HEK293T (cell line): ENCODE measurements at regions not wholly inside any gene's neighbourhood (a gene's known extent, or its start where the extent isn't known, plus 50 kb on each side); places are given as distances from the start of the nearest gene placed in this dataset.

Experiments
- FOXA1 ChIP-seq: fragments of 450-650 bp; IDR thresholded peaks from 2 replicates; pipeline ENCODE4 v1.6.1; 2016; ENCODE audit warnings: mild to moderate bottlenecking
- FOXM1 ChIP-seq: fragments of 450-650 bp; IDR thresholded peaks from 2 replicates; pipeline ENCODE4 v1.6.1; 2017; ENCODE audit warnings: mild to moderate bottlenecking, borderline replicate concordance
- HDGF ChIP-seq: fragments of 450-650 bp; IDR thresholded peaks from 2 replicates; pipeline ENCODE4 v1.6.1; 2017; ENCODE audit warnings: antibody characterized with exemption, borderline replicate concordance
- SUZ12 ChIP-seq: fragments of 450-650 bp; IDR thresholded peaks from 2 replicates; pipeline ENCODE4 v1.6.1; 2016; ENCODE audit warnings: mild to moderate bottlenecking
- TARDBP ChIP-seq: fragments of 450-650 bp; IDR thresholded peaks from 2 replicates; pipeline ENCODE4 v1.6.1; 2016

DNA sequence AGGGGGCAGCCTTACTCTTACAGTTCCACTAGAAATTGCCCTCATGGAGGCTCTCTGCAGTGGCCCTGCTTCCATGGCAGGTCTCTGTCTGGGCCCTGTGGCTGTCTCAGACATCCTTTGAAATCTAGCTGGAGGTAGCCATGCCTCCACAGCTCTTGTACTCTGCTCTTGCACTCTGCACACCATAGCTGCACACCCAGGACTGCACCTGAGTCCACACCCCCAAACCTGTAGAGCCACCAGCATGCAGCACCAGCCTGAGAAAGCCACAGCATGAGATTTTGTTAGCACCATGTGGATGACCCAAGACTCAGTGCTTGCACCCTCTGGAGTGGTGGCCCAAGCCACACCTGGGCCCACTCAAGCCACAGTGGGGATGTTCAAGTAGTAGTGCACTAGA, 376.2 kb upstream of the RND3 start:
- no peak for TF ChIP-seq SUZ12
- no peak for TF ChIP-seq TARDBP
- no peak for TF ChIP-seq HDGF
- TF ChIP-seq FOXM1 = no peak
- no peak for TF ChIP-seq FOXA1
